GM18507 (cell line): ENCODE measurements at regions not wholly inside any gene's neighbourhood (a gene's known extent, or its start where the extent isn't known, plus 50 kb on each side); places are given as distances from the start of the nearest gene placed in this dataset.
"Not testable (repeated sequence)": the region's sequence is repeated elsewhere in the genome, so short reads cannot be mapped to it uniquely, and the experiment has no call there.

Experiments
- DNase-seq: peaks from one replicate; pipeline ENCODE4 v3.0.0; 2011; ENCODE audit warnings: low read depth; ENCODE audit not compliant: insufficient read length; ENCODE audit errors: extremely low spot score
- FAIRE-seq: peaks from 2 replicates; lab custom pipeline; 2011; peaks lifted over from hg19 to GRCh38; lab: Jason Lieb, UNC

DNA sequence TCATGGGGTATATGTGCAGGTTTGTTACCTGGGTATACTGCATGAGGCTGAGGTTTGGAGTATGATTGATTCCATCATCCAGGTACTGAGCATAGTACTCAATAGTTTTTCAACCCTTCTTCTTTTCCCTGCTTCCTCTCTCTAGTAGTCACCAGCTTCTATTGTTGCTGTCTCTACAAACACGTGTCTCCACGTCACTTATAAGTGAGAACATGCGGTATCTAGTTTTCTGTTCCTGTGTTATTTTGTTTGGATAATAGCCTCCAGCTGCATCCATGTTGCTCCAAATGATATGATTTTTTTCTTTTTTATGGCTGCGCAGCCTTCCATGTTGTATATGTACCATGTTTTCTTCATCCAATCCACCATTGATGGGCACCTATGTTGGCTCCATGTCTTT is 214.8 kb upstream of the TFPI start:
- DNase-seq: no peak

DNA sequence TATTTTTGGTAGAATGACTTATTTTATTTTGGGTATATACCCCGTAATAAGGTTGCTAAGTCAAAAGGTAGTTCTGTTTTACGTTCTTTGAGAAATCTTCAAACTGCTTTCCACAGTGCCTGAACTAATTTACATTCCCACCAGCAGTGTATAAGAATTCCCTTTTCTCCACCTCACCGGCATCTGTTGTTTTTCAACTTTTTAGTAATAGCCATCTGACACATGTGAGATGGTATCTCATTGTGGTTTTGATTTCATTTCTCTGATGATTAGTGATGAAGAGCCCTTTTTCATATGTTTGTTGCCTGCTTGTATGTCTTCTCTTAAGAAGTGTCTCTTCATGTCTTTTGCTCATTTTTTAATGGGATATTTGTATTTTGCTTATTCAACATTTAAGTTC is 215.2 kb upstream of the TFPI start:
- FAIRE-seq: no peak
- DNase-seq: no peak

More for the DNA sequence above, 214.8 kb upstream of the TFPI start:
- FAIRE-seq: no peak

DNA sequence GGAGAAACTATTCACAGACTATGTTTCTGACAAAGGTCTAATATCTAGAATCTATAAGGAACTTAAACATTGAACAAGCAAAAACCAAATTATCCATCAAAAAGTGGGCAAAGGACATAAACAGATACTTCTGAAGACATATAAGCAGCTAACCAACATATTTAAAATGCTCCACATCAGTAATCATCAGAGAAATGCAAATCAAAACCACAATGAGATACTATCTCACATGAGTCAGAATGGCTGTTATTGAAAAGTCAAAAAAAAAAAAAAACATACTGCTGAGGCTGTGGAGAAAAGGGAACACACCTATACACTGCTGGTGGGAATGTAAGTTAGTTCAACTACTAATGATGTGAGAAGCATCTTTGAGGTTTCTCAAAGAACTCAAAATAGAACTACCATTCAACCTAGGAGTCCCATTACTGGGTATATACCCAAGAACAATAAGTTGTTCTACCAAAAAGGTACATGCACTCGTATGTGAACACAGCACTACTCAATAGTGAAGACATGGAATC is 220.4 kb upstream of the TFPI start:
- DNase-seq (no peak), FAIRE-seq (no peak)

DNA sequence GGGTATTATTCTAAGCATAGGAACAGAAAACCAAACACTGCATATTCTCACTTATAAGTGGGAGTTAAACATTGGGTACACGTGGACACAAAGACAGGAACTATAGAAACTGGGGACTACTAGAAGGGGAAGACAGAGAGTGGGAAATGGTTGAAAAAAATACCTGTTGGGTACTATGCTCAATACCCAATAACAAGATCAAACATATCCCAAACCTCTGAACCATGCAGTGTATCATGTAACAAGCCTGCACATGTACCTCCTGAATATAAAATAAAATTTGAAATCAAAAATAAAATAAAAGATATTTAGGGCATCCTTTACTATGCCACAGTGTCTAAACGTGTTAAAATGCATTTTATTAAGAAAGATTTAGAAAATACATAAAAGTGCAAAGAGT is 221.0 kb upstream of the TFPI start:
- DNase-seq (no peak), FAIRE-seq (no peak)

DNA sequence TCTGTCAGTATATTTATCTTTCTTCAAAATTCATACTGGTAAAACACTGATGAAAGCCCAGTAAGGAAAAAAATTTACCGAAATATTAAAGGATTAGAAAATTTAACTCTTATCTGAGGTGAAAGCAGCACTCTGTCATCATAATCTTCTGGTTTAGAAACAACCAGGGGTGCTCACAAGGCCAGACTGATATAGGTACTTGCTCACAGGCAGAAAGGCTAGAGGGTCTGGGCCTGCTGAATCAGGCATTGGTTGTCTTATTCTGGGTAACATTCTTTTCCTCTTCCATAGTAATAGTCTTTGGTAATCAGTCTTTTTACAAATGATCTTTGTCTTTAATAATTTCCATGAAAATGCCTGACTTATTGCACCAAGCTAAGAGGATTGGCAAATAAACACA is 221.4 kb upstream of the TFPI start:
- DNase-seq (no peak), FAIRE-seq (no peak)

DNA sequence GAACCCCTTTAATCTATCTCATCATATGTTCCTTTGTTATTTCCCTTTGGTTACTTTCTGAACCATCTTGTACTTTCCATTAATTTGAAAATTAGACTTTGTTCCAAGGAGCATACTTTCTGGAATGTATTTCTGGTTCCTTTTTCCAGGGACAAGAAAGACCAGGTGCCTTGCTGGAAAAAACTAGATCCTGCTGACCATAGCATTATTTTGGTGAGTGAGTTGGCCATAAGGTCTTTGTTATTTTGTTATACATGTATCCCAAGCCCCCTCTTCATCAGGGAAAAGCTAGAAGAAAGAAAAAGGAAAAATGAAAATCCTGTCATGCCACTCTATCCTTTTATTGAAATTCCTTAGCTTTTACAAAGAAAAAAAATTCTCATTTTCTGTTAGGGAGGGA is 228.1 kb upstream of the TFPI start:
- no peak for FAIRE-seq

DNA sequence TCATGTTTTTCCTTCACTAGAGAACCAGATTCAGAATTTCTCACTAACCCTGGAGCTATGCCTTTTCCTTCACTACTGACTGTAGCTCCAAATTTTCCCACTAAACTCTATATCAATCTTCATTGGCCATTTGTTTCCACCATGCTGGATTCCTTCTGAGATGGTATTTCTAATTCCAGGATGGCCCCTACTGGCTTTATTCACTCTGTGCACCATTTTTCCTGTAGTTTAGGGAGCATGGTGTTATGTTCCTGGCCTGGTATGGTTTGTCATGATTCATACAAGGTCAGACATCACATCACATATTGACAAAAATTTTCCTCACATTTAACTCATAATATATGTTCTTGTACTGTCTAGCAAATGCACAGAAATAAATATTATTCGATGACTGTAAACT is 229.2 kb upstream of the TFPI start:
- no peak for DNase-seq
- no peak for FAIRE-seq

More for the DNA sequence above, 228.1 kb upstream of the TFPI start:
- DNase-seq: no peak

DNA sequence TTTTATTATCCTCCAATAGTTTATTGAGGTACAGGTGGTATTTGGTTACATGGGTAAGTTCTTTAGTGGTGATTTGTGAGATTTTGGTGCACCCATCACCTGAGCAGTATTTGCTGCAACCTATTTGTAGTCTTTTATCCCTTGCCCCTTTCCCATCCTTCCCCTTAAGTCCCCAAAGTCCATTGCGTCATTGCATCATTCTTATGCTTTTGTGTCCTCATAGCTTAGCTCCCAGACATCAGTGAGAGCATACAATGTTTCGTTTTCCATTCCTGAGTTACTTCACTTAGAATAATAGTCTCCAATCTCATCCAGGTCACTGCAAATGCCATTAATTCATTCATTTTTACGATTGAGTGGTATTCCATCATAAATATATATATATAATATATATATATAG is 229.9 kb upstream of the TFPI start:
- not testable (repeated sequence) for DNase-seq, FAIRE-seq

DNA sequence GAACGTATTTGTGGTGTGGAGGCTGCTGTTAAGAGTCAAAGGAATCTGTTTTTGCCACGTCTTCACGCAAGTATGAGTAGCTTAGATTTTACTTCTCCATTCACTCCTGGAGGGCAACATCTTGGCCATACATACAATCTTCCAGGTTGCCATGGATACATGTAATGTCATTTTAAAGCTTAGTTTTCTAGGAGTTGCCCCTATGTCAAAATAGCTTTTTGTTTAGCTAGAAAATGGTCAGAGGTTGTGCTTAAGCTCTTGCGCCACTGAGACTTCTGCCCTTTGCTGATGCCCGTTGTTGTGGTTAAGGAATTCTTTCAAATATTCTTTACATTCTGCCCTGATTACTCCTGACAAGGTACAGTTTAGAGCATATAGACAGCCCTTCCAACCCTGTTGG is 245.4 kb upstream of the TFPI start:
- DNase-seq: no peak
- no peak for FAIRE-seq

DNA sequence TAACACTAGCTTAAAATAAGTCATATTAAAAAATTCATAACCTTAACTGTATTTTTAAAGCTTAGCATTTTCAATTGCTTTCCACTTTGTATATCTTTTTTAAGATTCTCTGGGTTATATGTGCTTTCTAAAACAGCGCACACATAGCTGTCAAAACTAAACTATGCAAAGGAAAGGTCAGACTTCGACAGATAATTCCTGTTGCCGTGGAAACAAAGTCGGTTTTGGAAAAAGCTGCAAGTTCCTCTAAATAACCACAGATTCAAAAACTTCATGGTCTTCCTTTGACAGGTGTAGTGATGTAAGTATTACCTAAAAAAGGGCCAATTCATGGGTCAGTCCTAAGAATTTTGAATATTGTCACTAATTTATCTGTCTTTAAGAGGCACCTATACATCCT is 249.6 kb upstream of the TFPI start:
- no peak for DNase-seq
- FAIRE-seq: no peak

DNA sequence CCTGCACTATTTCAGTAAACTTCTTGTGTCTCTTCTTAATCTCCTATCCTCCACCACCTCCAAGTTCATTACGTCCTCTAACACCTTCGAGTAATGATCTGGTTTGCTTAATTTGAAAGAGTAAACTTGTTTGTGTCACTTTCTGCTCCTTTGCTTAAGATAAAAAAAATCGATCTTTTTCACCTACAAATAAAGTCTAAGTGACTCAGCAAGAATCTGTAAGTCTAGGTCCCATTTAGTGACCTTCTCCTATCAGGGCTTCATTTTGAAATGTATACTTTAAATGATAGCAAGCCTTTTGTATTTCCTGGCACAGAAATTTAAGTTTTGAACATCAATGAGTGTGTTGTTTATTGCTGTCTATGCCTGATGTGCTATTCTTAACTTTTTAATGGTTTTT is 260.9 kb upstream of the TFPI start:
- FAIRE-seq: no peak
- DNase-seq: no peak

DNA sequence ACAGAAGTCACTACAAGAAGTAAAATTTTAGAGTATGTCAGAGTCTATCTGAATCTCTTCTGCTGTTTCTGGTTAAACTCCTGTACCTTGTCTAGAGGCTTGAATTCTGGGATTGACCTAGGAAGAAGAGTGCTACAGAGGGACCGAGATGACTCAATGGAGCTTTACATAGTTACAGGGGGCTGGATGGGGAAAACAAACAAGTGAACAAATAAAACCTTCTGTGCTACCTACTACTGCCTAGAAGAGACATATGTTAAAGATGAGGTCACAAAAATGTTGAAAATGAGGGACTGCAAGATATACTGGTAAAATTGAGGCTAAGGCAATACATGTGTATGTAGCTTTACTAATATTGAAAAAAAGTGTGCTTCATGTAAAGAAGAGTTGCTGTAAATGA is 265.4 kb upstream of the TFPI start:
- FAIRE-seq: no peak
- no peak for DNase-seq

DNA sequence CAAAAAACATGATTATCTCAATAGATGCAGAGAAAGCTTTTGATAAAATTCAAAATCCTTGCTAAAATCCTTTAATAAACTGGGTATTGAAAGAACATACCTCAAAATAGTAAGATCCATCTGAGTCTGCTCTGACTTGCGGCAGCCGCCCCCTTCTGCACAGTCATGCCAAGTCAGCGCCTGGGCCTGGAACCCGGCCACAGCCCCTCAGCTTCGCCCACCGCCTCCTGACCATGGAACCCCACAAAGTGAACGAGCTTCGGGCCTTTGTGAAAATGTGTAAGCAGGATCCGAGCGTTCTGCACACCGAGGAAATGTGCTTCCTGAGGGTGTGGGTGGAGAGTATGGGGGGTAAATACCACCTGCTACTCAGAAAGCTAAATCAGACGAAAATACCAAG is 270.9 kb upstream of the TFPI start:
- DNase-seq (no peak), FAIRE-seq (no peak)

DNA sequence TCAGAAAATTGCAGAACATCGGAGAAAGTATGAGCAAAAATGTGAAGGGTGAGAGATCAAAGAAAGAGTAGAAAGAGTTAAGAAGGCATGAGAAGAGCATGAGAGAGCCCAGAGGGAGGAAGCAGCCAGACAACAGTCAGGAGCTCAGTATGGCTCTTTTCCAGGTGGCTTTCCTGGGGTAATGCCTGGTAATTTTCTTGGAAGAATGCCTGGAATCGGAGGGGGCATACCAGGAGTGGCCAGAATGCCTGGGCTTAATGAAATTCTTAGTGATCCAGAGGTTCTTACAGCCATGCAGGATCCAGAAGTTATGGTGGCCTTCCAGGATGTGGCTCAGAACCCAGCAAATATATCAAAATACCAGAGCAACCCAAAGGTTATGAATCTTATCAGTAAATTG is 271.8 kb upstream of the TFPI start:
- DNase-seq (no peak), FAIRE-seq (no peak)

DNA sequence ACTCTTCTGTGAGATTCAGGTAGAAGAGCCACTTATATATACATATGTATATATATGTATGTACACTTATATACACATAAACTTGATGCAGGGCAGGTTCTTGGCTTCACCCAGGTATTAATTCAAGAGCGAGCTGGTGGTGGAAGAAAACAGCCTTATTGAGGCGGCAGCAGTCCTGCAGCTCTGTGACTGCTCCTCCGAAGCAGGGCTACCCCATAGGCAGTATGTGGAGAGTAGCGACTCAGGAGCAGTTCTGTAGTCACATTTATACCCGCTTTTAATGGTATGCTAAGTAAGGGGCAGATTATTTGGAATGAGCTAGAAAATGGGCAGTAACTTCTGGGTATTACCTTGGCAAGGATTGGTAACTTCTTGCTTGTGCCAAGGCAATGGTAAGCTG is 280.6 kb upstream of the TFPI start:
- FAIRE-seq (no peak), DNase-seq (no peak)

DNA sequence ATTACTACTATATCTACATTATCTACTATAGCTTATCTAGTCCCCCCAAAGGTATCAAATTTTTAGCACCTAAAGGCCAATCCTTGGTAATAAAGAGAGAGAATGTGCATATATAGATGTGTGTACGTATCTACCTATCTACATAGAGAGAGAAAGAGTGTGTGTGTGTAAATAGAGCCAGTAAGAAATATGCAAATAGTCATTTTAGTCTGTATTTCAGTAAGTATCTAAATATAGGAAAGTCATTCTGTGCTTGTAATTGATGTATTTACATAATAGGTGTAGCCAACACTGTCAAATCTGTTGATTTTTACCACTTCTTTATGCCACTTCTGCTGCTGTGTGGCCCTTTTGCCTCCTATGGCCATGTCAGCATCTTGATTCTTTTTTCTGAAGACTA is 284.5 kb upstream of the TFPI start:
- DNase-seq: no peak
- no peak for FAIRE-seq

DNA sequence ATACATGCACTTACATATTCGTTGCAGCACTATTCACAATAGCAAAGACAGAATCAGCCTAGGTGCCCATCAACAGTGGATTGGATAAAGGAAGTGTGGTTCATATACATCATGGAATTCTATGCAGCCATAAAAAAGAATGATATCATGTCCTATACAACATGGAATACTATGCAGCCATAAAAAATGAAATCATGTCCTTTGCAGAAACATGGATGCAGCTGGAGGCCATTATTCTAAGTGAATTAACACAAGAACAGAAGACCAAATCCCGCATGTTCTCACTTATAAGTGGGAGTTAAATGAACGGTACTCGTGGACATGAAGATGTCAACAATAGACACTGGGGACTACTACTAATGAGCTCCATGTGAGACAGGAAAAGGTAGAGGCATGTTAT is 288.1 kb upstream of the TFPI start:
- DNase-seq (no peak), FAIRE-seq (no peak)

DNA sequence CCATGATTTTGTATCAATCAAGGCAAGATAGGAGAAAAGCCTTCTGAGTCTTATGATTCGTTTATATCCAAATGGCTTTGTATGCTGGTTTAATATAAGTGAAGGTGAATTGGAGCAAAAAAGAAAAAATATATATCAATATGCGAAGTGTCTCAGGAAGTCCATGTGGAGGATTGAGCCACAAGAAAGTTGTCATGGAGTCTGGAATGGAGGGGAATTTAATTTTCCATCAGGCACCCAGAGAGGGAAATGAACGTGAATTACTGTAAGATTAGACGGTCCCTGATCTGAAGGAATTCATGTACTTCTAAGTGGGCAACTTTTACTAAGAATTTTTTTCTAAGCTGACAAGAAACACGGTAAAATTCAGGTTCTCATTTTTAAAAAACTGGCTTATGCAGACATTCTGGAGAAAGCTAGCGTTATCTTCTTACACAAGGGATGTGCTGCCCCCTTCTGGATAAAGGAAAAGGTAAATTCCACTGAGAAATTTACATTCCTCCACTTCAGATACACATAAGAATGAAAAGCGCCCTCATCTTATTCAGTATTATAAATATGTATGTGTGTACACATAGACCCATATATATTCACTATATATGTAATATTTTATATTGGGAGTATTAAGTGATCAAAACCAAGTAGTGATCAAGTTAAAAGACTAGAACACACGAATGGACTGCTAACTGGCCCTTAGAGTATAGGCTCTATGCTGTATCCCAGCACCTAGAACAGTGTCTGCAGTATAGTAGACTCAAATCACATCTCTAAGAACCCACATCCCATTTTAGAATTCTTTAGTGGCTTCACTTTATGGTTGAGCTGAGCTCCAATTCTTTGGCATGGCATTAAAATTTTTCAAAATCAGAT is 289.0 kb upstream of the TFPI start:
- FAIRE-seq (peak; percentile 53), DNase-seq (no peak)

DNA sequence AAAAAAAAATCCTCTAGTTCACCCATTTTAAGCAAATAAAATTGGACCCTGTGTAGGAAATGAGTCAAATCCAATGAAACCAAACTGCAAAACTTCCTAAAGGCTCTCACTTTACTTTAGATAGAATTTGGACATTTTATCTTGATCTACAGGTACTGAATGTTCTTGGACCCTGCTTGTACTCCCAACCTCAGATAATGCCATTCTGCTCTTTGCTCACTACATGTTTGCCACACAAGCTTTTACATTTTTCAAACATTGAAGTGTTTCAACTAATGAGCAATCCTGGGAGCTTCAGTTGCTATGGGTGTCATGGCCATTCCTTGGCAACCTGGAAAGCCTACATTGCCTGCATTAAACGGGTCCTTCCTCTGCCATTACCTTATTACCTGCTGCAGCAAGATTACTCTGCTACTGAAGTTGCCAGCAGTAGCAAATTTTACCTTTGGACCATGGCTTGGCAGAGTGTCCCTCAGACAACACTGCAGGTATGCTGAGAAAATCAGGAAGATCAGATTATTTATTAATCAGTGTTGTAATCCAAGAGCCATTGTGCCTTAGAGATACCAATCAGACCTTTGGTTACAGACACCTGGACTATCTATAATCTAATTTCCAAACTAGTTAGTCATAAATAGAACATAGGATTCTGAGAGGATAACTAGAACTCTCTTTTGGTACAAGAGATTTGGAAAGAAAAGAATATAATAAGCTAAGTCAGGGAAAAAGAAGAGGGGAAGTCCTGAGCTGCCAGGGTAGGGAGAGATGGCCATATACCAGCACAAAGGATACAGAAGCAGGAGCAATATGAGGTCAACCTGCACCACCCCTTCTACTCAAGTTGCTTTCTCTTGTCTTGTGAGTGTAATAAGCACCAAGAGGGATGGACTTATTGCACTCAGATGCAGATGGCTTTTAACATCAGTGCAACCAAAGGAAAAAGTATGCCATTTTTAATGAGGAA is 293.3 kb upstream of the TFPI start:
- DNase-seq (no peak), FAIRE-seq (no peak)

DNA sequence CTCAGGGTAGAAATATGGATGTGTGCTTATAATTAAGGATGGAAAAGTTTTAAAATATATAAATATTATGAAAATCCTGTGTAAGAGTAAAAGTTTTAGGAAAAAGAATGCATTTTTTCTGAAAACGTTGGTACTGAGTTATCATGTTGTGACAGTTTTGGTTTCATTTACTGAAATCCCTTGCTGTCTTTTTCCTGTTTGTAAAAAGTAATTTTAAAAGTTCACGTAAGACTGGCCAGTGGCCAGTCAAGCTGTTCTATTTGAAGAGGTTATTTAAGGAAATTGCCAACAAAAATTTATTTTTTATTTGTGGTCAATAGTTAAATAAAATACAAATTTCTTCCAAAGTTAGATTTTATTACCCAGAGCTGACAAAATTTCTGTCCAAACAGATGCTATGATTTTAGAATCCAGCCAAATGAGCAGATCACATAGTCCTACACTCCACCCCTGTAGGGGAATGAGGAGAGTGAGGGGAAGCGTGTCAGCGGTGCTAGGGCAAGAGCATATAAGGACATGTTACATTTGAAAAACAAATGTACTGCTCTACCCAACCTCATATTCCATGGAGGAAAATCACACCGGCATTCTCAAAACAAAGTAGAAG is 297.8 kb upstream of the TFPI start:
- DNase-seq: no peak
- FAIRE-seq: no peak
